Activated T-cell treated with anti-CD3 and anti-CD28 coated beads, Interleukin-2, amount 50 U/mL, for 24 hours (primary cell): ENCODE measurements at regions not wholly inside any gene's neighbourhood (a gene's known extent, or its start where the extent isn't known, plus 50 kb on each side); places are given as distances from the start of the nearest gene placed in this dataset.

Experiments used
- DNase-seq: peaks from one replicate; pipeline ENCODE4 v3.0.0-alpha.2; 2020
- H3K27ac Mint-ChIP-seq: 2 replicates; pipeline ENCODE4 v1.8.0; 2020; ENCODE audit warnings: mild to moderate bottlenecking, mixed read lengths
- H3K27me3 Mint-ChIP-seq: 2 replicates; pipeline ENCODE4 v1.8.0; 2020; ENCODE audit warnings: mixed read lengths
- H3K36me3 Mint-ChIP-seq: 2 replicates; pipeline ENCODE4 v1.8.0; 2020; ENCODE audit warnings: low read depth, mixed read lengths
- H3K4me1 Mint-ChIP-seq: 2 replicates; pipeline ENCODE4 v1.8.0; 2020; ENCODE audit warnings: low read depth, mixed read lengths
- H3K4me3 Mint-ChIP-seq: 2 replicates; pipeline ENCODE4 v1.8.0; 2020; ENCODE audit warnings: mild to moderate bottlenecking, moderate library complexity, mixed read lengths
- H3K9me3 Mint-ChIP-seq: 2 replicates; pipeline ENCODE4 v1.8.0; 2020; ENCODE audit warnings: mixed read lengths

- no peak overlapping the region for H3K4me3 Mint-ChIP-seq
- H3K9me3 Mint-ChIP-seq: no peaks in the 10 kb centered on the region
- peaks cover 22% of the 10 kb centered on the region for H3K36me3 Mint-ChIP-seq
- no peak for DNase-seq
- no peaks in the 10 kb centered on the region for H3K27me3 Mint-ChIP-seq
- no peak overlapping the region for H3K27ac Mint-ChIP-seq
- H3K4me1 Mint-ChIP-seq: peaks cover 23% of the 10 kb centered on the region
These were observed 54.8 kb upstream of the SPDEF start for GRCh38 chr6:34610819-34611477.

DNA sequence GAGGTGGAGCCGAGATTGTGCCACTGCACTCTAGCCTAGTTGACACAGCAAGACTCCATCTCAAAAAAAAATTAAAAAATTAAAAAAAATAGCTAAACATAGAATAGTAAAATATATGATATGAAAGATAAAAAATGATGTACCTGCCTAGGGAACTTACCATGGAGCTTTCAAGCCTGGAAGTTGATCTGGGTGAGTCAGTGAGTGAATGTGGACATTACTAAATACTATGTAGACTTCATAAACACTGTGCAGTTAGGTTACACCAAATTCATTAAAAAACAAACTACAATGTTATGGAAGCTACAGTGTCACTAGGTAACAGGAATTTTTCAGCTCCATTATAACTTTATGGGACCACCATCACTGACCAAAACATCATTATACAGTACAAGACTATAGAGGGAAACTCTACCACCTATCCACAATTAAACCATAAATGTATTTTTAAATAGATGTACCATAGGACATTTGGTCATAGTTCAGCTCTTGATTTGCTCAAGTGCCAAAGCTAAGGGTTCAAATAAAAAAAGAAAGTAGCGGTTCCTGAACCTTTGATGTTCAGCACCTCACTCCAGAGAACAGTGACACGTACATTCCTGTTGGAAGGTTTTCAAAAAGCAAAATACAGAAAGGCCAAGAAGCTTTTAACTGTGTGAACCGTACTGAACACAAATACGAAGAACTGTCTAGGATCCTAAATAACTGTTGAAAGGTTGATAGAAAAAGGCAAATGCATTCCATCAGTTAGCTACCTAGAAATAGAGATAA is 52.4 kb upstream of the SPDEF start:
- Mint-ChIP-seq H3K4me1 (peaks cover 25% of the 10 kb centered on the region), H3K4me3 (no peak overlapping the region), H3K27ac (no peak overlapping the region), H3K36me3 (peaks cover 38% of the 10 kb centered on the region), H3K9me3 (no peaks in the 10 kb centered on the region), H3K27me3 (no peaks in the 10 kb centered on the region)
- no peak for DNase-seq

DNA sequence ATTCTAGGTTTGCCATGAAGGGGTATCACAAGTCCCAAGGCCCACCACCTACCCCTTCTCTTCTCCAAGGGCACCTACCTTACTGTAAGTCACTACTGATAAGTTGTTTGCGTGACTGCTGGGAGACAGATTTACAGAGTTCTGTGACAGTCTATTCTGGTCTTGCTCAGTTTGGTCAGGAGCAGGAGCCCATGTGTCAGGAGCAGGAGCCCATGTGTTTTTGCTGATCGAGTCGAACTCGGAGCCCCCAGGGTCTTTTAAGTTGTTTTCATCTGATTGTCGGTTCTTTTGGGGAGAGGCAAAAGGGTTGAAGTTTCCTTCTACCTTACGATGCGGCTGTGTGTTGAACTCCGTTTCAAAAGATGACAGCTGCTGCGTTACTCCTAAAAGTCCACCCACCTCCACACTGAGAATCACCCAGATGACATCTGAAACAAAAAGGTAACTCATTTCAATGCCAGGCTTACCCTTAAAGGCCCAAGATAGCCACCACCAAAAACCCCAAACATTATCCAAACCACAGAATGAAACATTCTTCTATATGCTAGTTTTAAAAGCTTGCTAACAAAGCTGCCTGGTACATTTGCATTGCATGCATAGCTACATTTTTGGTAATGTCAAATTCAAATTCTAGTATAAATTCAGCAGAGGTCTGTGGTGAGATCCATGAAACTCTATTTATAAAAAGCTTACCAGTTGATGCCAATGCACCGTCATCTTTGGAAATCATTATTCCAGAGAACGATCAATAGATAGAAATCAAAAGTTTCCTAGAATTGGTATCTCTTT is 50.5 kb upstream of the SPDEF start:
- H3K4me1 Mint-ChIP-seq: peaks cover 34% of the 10 kb centered on the region
- H3K27ac Mint-ChIP-seq: no peak overlapping the region
- peaks cover 43% of the 10 kb centered on the region for H3K36me3 Mint-ChIP-seq

More for the DNA sequence above, 50.5 kb upstream of the SPDEF start:
- Mint-ChIP-seq H3K4me3 (no peak overlapping the region), H3K9me3 (no peaks in the 10 kb centered on the region), H3K27me3 (no peaks in the 10 kb centered on the region)
- DNase-seq: no peak
